ENCODE measurements at regions not wholly inside any gene's neighbourhood (a gene's known extent, or its start where the extent isn't known, plus 50 kb on each side); places are given as distances from the start of the nearest gene placed in this dataset.
"Not testable (repeated sequence)": the region's sequence is repeated elsewhere in the genome, so short reads cannot be mapped to it uniquely, and the experiment has no call there.

DNA sequence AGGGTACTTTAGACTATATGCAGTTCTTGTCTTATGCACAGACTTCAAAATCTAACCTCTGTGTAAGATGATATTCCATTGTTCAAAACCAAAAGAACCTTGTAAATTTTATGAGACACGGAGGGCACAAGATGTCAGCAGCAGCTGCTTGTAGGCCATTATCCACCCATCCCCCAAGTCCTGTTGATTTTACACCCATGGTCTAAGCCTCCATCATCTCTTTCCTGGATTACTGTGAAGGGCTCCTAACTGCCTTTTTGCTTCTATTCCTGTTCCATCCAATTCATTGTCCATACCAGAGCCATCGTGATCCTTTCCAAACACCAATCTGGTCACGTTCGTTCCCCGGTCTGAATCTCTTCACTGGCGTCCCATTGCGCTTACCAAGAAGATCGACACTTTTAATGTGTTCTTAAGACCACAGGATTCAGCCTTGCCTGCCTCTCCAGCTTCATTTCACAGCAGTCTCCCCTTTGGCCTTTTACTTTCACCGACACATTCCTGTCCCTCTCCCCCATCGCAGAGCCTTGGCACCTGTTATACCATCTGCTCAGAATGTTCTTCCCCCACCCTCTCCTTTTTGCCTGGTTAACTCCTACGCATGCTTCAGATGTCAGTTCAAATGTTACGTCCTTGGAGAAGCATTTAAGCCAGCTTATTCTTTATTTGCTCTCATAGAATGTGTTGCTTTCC, 107.3 kb upstream of the POU3F1 start:
- DNase-seq, result no peak

DNA sequence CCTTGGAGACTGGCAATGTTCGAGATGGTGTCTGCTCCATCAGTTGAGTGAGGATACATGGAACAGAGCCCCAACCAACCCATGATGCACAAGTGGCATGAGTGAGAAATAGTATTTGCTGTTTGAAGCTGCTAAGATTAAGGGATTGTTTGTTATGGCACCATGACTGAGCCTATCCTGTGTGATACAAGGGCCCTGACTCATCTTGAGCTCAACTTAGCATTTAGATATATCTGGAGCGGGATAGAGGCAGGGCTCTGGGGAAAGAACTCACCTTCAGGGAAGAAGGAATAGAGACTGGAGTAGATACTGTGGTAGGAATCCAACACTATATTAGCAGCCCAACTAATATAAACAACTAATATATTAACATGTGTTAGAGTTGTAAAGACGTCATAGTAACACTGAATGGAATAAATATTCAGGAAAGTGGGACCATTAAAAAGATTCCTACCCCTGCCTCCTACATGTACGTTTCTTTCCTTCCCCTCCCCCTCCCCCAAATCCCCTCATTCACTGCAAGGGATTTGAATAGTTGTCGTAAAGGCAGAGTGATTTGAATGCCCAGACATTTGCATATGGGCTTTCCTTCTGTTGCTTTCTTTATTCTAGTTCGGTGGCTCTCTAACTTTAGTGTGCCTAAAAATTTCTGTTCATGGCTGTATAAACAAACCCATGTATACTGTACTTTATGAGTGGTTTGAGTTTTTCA, 106.6 kb upstream of the POU3F1 start:
- DNase-seq, result no peak

DNA sequence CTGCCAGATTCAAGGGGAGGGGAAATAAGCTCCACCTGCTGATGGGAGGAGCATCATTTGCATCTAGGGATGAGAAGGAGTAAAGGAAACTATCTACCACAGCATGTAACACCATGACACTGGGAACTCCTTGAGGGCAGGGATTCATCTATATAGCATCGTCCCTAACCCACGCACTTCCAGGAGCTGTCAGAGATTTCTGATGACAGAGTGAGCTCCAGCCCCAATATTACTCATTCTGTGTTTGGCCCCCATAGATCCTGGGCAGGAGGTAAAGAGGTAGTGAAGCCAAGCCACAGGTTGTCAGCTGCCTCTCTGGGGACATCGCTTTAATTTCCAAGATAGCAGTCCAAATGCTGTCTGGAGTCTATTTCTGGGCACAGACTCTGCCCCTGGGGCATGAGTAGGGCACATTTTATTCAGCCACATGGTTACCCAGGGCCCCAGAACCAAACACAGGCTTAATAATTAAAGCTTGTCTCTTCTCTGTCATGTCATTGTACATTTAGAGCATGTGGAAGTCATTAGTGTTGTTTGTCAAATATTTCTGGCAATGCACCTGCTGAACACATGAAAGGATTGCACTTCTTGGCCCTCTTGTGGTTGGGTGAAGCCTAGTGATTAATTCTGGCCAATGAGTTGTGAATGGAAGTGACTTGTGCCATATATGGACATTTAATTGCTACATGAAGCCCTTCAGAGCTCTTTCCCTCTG, 105.9 kb upstream of the POU3F1 start:
- DNase-seq, result no peak

DNA sequence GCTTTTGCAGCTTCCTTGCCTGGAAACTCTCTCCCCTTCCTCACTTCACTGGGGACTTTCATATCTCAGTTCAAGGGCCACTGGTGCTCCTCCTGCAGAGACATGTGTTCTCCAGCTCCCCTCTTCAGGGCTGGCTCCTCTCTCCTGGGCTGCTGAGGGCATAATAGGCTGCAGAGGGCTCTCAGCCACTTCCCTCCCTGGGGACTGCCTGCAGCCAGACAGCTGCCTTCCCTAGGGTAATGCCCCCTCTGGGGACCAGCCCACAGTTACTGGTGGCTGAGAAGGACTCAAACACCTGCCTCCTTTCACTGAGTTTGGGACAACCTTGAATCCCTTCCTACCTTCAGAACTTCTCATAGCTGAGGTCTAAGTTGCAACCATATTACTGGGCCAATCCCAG, 104.8 kb upstream of the POU3F1 start:
- no peak for DNase-seq

DNA sequence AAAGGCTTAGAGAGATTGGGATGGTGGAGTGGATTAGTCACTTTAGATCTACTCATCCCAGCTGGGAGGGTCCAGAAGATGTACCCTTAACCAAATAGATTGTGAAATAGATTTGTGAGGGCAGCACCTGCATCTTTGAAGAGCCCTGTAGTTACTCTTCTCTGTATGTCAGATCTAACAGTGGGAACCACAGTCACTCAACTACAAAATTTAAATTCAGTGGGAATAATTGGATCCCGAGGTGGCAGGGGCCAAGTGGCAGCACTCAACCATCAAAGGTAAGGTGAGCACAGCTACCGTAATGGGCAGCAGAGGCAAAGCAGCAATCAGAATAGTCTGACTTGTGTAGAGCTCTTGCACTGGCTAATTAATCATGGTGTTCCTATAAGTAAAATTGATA, 99.5 kb upstream of the POU3F1 start:
- DNase-seq, result not testable (repeated sequence)

DNA sequence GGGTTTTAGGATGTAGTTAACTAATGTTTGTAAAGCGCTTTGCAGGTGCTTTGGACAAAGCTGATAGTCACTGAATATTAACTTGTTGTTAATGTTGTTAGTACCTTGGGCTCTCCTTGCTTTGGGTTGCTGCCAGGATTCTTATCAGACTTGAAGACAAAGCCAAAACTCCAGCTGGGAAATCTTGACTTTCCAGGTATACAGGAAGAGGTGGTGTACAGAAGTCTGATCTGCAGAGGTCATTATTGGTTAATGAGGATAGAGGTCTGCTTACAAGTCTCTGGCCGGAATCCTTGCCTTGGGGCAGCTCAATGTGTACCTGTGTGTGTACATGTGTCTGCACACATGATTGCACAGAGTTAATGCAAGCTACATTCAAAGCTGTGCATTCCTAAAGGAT, 96.0 kb upstream of the POU3F1 start:
- no peak for DNase-seq

DNA sequence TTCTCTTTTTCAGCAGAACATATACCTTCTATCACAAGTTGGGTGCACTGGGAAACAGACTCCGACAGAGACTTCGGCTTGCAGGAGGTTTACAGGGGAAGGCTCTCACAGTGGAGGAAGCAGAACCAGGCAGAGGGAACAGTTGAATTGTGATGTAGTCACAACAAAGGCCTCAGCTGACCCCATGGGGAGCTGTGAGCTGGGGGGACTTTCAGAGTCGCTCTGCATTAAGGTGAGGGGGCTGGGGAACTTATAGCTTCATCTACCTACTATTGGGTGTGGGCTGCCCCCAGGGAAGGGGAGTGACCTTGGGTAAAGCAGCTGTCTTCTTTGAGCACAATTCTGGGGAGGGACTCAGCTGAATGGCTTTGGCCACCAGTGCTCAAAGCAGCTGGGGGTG, 94.9 kb upstream of the POU3F1 start:
- DNase-seq, result no peak

DNA sequence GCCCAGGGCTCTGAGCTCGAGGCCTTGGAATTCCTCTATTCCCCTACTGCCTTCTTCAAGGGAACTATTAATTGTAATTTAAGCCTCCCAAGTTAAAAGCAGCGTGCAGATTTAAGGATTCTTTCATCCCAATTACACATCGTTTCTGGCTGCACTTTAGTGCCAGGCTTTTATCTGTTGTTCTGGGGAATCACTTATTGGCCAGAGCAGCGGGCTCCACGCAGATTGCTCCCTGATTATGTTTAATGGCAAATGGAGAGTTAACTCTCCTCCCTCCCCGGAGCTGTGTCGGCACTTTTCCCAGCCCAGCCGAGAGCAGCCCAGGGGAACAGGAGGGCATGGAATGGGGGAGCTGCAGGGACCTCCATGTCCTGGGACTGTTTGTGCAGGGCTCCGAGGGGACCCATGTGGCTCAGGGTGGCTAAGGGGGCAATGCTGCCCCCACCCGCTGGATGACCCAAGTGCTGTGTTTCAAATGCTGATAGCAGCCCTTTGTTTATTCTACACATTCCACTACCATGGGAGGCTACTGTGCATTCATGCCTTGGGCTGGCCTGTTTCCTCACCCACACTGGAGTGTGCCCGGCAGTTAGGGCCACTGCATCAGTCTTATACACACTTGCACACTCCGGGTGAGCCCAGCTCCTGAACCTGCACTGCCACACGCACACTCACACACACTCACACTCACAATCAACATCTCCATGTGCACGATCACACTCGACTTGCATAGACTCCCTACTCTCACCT, 93.3 kb upstream of the POU3F1 start:
- DNase-seq, result no peak

DNA sequence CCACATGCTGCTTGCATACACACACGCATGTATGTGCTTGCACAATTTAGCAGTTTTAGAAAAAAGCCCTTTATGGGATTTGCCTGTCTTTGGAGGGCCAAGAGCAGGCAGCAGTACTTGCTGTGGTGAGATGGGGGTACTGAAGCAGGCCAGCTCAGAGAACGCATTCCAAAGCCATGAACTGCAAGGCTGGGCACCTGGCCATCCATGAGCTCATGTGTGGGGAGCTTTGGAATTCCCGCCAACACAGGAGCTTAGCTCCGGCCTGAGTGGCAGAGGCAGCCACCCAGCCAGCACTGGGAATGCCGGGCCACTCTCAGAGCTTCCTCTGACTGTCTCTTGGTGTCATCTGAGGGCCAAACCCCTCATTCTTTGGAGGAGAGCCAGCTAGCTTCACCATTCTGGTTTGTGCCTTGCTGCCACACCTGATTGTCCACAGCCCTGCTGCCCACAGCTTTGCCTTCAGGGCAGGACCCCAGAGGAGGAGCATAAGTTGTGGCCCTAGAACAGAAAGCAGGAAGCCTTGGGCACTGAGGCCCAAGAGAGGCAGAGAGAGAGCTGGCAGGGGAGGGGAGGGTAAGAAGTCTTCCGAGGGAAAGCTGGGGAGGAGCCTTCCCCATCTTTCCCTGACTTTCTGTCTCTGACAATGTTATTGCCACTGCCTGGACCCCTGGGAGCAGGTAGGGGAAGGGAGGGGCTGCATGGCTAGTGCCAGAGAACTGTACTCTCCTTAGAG, 92.1 kb upstream of the POU3F1 start:
- peak; percentile 60 for DNase-seq

DNA sequence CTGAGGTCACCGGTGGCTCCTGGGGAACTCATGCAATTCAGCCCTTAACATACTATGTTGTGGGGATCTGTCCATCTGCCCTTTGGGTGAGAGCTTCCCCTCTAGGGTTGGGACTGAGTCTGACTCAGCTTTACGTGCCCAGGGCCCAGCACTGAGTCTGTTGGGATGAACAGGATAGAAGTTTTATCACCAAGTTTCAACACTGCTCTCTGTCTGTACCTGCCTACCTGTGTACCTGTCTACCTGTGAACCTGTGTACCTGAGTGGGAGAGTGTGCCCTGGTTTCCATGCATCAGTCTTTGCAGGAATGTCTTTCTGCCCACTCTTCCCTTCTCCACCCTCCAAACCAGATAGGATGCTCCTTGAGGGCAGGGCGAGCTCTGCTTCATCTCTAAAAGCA, 90.6 kb upstream of the POU3F1 start:
- no peak for DNase-seq

DNA sequence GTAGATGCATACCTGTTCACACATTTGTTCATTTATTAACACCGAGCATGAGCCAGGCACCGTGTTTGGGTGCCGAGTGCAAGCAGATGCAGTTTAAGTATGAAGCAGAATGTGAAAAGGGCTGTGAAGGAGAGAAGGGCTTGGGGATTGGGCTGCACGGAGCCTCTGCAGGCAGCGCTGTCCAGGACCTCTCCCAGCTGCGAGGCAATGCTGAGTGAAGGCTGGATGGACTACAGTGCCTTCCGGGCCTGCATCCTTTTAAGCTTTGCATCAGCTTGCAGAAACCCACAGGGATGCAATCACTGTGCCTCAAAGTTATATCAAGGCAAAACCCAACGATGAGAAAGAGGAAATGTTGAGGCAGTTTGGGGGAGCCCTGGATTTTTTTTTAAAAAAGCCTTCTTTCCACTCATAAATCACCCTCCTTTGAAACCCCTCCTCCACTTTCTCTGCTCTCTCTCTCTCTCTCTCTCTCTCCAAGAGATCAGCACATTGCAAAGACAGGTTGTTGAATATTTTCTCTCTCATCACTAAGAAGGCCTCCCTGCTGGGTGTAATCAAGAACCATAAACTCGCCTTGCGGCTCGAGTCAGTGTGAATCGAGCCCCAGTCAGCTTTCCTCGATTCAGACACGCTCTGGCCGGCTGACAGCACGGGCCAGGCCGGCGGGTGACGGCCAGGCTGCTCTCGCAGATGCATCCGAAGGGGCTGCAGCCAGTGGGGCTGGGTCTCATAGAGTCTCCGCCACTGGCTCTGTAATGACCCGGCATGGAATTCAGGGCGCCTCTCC, 89.2 kb upstream of the POU3F1 start:
- no peak for DNase-seq

DNA sequence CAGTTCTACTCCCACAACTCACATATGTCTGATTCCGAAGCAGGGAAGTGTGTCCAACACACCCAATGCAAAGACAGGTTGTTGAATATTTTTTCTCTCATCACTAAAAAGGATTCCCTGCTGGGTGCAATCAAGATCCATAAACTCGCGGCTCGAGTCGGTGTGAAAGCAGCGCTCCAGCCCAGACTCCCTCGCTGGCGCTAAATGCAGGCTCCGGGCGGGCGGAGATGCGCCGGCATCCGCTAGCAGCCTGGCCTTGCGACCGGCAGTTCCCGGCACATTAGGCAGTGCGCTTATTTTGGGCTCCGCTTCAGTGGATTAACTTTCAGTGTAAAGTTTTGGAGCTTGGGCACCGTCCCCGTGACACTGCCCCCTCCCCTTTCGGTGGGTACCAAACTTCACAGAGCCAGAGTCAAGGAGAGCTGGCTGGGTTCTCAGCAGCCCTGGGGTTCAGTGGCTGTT, 87.7 kb upstream of the POU3F1 start:
- DNase-seq, result no peak

DNA sequence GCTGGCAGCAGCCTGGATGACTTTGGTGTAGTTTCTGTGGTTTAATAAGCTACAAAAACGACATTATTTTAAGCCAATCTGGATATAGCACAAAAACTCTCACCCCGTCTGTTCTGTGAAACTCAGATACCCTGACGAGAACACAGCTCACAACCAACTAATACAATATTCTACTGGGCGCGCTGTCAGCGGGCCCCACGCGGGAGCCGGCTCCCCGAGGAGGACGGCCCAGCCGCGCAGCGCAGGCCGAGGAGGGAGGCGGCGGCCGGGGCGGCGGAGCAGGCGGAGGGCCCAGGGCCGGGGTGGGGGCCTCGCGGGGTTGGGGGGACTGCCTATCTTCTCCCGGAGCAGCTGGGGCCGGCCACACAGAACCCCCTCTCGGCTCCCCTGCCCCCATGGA, 87.2 kb upstream of the POU3F1 start:
- DNase-seq, result peak; percentile 7

DNA sequence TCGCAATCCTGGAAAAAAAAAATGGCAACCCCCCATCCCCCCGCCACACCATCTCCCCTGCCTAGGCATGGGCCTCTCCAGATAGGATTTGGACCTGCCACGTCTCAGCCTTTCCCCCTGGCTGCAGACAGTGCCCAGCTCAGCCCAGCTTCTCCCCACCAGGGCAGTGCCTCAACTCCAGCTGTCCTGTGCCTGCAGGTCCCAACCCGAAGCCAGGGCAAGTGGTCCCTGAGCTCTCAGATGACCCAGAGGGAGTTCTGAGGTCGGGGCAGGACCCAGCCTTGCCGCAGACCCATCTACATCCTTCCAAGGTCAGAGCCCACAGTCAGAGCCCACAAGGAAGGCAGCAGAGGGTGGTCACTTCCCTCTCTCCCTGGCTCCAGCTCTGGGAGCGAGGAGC, 86.7 kb upstream of the POU3F1 start:
- DNase-seq, result no peak

DNA sequence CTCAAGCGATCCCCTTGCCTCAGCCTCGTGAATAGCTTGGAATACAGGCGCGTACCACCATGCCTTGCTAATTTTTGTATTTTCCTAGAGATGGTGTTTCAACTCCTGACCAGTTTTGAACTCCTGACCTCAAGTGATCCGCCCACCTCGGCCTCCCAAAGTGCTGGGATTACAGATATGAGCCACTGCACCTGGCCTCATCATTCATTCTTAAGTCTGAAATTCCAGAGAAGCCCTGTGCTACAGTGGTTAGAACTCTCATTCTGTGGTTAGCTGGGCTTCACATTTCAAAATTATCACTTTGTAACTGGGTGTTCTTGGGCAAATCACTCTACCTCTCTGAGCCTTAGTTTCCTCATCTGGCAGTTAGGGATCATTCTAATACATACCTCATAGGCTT, 86.1 kb upstream of the POU3F1 start:
- no peak for DNase-seq

DNA sequence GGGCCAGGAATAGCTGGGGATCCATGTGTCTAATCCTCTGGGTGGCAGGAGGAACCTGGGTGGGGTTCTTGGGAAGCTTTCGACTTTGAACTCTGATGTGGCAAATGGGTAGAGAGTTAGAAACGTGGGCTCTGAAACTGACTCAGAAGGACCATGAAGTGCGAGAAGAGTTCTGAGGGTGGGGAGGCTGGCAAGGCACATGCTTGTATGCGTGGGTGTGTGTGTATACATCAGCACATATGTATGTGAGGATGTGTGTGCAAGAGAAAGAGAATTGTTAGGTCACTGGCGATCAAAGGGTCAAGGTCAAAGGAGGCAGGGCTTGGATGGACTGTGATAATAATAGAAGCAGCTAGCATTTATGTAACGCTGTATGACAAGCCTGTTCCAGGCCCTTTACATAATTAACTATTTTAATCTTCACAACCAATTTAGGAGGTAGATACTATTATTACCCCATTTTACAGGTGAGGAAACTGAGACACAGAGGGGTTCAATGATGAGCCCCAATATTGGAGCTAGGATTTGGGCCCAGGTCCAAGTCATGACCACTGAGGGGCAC, 84.5 kb upstream of the POU3F1 start:
- DNase-seq, result no peak

DNA sequence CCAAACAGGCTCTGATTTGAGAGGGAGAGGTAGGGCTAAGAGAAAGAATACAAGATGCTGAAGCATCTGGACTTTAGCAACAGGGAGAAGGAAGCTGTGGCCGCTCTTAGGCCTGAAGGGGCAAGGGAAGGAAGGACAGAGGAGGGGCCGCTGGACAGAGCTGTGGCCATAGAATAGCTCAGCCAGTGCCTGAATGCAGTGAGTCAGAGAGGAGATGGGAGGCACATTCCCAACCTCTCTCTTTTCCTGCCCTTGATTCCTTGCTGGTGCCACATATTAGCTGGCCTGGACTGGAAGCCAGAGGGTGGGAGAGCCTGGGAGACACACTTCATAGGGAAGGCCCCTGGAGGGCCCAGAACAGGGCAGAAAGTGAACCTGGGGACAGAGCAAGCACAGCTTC, 83.4 kb upstream of the POU3F1 start:
- no peak for DNase-seq

DNA sequence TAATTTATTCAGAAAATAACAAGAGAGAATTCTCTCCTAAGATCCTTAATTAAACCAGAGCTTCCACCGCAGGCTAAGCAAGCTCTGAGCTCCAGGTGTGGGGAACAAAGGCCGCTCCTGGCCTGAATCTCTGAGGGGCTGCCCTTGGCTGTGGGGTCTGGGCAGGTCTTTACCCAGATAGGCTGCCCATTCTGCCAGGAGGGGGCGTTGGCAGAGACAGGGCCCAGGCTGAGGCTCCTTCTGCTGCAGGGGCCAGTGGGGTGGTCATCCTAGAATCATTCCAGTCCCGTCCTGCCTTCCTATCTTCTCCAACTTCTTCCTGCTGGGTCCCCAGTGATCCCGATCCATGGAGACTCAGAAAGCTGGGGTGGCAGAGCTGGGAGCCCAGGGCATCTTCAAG, 82.9 kb upstream of the POU3F1 start:
- no peak for DNase-seq

DNA sequence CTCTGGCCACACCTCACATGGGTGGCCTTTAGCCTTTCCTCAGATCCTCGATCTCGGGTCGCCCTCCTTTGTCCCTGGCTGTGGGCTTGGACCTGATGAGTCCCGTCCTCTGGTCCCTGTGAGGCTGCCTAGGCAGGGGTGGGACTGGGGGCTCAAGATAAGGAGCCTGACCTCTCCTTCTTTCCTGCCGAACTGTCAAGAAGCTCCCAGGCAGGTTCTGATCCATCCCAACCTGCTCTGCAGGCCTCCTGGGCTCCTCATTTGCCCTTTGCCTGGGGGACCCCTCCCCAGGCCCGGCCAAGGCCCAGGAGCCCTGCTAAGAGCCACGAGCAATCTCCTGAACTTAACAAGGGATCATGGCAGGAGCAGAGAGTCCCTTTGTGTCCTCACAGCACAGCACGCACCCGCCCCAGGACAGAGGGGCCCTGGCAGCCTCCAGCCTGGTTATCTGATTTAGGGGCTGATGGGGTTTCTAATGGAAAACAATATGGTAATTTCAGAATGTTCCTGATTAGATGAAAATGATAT, 82.4 kb upstream of the POU3F1 start:
- DNase-seq, result no peak

DNA sequence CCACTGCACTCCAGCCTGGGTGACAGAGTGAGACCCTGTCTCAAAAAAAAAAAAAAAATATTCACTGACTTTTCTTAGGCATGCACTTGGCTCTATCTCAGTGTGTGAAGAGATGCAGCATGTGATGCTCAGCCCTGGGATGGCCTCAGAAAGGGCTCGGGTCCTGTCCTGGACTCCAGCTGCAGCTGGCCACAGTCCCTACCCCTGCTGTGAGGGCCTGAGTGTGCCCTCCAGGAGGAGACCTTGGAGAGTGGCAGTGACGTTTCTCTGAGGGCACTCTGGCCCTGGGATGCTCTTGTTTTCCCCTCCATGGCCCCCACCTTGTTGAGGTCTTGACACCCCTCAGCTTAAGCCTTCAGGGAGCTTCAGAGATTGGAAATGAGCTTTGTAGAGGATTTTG, 81.9 kb upstream of the POU3F1 start:
- no peak for DNase-seq

DNA sequence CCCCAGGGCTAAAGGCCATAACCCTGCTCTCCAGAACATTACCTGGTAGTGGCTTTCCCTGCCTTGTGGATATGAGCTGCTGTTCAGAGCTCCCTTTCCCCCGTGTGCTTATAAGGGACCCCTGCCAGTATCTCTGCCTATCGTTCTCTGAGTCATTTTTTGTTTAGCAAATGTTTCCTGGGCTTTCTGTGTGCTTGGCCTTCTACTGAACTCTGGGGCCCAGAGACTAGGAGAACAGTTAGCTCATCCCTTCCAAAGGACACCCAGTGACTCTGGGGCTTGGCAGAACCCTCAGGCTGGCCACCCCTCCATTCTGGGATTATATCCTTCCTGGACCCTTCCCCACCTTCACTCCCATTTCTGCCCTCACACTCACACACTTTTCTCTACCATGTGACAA, 80.8 kb upstream of the POU3F1 start:
- DNase-seq, result no peak

Measured in midbrain (tissue), 1 donor.